Forelimb muscle (tissue), 1 donor: ENCODE measurements at regions not wholly inside any gene's neighbourhood (a gene's known extent, or its start where the extent isn't known, plus 50 kb on each side); places are given as distances from the start of the nearest gene placed in this dataset.
"Not testable (repeated sequence)": the region's sequence is repeated elsewhere in the genome, so short reads cannot be mapped to it uniquely, and the experiment has no call there.

ENCODE experiments used
- DNase-seq: peaks from one replicate; pipeline ENCODE4 v3.0.0-alpha.2; 2013; ENCODE audit warnings: low read depth

DNA sequence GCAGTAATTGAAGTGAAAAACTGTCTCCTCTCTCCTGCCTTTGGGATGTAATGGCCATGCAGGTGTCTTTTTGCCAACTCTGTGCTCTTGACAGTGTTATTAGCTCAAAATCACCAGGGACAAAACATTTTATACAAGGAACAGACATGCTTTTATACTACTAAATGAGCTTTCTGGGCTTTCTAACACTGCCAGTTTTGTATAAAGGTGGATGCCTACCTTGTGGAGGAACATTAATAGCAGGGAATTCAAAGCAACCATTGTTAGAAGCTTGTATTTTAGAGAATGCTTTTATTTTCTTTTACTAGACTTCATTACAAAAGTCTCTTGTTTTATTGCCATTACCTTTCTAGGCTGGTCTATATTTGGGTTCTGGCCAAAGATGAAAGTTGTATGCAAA is 54.7 kb upstream of the ARSJ start:
- no peak for DNase-seq

DNA sequence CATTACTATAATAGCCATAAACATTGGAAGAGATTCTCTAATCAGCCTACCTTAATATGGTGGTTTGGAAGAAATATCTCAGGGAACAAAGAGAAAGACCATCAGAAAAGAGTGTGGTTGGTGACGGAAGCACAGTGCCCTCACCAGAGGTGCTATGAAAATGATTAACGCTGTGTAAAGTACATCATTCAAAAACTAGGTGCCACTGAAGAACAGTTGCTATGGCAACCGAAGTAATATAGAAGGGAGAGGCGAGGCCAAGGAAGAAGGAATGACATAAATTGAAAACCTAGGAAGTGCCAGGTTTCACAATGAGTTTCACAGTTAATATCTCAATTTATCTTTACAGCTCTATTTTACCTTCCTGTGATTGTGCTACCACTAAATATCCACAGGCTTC is 57.0 kb upstream of the ARSJ start:
- DNase-seq: no peak

DNA sequence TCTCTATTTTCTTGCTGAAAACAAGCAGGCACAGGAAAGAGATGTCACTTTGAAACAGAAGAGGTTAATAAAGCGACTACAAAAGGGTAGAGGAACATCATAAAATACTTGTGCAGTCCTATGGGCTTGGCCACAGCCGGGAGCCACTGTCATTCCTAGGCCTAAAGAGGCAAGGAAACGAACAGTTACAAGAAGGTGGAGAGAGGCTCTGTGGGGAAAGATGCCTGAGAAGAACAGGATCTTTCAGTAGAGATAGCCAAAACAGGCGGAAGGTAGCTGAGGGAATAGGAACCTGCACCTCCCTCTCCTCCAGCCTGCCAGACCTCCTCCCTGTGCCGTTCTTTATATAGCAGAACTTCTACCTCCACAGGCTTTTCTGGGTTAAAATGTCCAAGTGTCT is 57.4 kb upstream of the ARSJ start:
- no peak for DNase-seq

DNA sequence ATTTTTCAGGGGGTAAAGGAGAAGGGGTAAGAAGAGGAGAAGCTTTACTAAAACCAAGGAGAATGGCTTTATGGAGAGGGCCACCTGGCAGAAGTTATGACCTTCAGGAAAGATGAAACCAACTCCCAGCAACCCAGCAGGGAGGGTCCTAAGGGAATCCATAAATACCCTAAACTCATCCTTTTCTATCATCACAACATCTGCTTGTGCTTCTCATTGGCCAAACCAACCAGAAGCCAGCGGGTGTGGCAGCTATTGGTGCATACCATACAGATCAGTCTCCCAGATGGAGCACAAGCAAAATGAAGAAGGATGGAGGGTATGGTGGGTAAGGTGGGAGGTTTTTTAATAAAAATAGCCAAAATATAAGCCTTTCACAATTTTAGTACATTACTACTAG is 58.5 kb upstream of the ARSJ start:
- DNase-seq: no peak

DNA sequence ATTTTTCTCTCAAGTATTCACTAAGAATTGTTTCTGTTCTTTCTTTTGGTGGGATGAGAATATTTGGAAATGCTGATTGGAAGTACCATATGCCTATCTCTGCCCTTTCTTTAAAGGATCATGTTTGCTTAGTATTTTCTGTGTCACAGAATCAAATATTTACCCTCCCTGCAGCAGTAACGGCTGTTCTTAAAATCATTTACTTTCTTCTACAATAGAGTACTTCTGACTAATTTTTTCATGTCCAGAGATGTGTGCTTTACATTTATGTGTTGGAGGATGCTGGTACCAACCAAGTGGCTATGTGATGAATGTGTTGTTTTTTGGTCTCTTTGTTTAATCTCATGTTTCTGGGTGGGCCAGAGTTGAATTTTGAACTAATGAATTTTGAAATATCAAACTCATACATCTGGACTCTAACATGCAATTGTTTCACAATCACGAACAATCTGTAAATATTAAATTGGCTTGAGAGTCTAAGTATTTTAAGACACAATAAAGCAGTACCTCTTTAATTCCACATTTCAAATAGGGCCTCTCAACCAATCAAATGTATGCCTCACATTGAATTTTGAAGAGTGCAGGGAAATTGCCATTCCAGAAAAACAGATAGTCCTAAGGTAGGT is 59.4 kb upstream of the ARSJ start:
- DNase-seq: no peak

DNA sequence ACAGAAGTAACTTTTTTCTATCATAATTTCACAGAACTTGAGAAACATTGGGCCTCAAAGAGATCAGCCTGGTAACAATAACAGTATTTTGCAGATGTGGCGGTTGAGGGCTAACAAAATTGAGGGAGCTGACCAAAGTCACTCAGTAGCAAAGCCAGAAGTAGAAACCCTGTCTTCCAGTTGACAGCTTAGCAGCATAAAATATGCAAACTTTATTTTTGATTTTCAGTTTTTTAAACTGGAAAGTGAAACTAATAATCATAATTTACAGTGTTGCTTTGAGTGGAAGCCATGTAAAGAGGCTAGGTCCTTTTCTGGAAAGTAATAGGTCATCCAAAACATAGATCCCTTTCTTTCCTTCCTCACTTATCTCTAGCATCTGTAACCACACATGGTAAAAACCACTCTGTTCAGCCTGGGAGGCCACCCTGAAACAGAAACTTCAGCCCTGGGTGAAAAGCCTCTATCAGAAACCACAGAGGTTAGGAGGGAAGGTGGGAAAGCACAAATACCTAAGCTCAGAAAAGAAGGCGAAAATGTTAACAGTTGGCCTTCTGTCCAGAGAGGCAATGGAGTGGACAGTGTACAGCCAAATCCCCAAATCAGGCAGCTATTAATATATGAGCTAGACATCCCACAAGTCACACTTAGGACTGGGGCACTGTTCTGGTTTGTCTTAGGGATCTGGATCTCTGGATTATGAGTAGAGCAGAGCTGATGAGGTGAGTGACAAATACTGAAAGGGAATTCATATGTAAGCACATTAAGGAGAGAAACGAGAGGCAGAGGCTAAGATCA is 61.1 kb upstream of the ARSJ start:
- no peak for DNase-seq

DNA sequence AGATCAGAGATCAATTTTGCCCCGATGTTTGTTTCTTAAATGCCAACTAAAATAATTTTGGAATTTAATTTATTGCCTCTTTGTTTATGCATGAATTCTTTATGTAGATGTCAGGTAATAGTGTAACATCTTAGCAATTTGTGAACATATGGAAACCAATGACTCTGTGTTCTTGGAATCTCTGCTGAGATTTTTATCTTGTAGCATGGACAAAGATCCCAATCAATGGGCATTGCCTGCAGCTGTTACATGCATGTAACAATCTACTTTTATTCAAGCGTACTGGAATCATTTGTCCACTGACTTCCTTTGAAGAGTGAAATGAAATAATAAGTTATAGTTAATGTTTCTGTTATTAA is 61.6 kb upstream of the ARSJ start:
- no peak for DNase-seq

DNA sequence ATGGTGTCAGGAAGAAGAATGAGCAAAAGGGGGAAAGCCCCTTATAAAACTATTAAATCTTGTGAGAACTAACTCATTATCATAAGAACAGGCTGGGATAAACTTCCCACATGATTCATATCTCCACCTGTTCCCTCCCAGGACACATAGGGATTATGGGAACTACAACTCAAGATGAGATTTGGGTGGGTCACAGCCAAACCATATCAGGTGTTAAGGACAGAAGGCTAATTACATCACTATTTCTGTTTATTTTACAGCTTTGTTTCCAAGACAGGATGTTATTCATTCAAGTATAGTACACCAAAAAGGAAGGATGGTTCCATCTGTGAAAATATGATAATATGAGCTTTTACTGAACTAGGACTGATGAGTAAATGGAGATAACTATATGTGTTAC is 63.7 kb upstream of the ARSJ start:
- no peak for DNase-seq

DNA sequence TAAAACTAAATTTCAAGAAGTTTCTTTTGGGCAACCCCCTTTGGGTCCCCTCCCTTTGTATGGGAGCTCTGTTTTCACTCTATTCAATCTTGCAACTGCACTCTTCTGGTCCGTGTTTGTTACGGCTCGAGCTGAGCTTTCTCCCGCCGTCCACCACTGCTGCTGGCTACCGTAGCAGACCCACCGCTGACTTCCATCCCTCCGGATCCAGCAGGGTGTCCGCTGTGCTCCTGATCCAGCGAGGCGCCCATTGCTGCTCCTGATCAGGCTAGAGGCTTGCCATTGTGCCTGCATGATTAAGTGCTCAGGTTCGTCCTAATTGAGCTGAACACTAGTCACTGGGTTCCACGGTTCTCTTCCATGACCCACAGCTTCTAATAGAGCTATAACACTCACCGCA is 64.9 kb upstream of the ARSJ start:
- not testable (repeated sequence) for DNase-seq

DNA sequence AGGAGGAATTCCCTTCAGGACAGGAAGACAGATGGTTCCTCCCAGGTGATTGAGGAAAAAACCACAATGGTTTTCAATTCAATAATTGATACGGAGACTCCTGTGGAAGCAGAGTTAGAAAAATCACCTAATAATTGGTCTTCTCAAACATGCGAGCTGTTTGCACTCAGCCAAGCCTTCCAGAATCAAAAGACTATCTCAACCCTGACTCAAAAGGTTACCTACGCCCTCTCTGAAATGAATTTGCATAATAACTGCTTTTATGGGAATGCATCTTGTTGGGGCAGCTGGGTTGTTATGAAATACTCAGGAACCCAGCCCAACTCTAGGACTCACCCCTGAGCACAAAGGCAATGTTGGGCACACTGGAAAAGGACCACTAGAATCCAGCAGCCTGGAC is 66.9 kb upstream of the ARSJ start:
- no peak for DNase-seq

DNA sequence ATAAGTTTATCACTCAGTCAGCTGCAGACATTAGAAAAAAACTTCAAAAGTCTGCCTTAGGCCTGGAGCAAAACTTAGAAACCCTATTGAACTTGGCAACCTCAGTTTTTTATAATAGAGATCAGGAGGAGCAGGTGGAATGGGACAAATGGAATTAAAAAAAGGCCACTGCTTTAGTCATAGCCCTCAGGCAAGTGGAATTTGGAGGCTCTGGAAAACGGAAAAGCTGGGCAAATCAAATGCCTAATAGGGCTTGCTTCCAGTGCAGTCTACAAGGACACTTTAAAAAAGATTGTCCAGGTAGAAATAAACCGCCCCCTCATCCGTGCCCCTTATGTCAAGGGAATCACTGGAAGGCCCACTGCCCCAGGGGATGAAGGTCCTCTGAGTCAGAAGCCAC is 68.7 kb upstream of the ARSJ start:
- not testable (repeated sequence) for DNase-seq

DNA sequence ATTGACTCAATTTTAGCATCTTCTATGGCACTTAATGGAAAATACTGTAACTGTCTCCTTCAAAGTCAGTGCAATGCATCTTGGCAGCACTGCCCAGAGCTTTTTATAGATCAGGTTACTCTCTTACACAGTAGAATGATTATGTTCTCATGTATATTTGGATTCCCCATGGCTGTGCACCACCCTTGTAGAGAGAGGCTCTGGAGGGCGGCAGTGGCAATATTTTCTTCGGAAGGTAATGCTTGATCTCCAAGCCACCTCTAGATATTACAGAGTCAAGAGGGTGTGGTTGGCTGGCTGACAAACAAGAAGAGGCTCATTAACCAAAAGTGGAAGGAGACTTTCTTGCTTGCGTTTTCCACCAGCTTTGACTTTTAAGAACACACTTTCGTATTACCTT is 72.8 kb upstream of the ARSJ start:
- no peak for DNase-seq

DNA sequence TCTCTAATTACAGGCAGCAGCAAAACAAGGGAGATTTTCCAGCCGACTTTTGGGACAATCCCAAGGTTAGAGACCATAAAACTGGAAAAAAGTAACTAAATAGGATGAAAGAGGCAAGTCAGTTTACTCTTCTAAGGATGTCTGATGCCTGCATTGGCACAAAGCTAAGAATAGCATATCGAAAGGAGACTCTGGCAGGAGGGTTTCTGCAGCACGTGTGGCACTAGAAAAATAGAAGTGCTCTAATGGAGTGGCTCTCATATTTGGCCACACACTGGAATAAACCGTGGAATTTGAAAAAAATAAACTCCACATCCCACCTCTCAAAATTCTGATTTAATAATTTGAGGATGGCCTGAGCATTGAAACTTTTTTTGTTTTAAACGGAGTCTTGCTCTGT is 77.2 kb upstream of the ARSJ start:
- no peak for DNase-seq

DNA sequence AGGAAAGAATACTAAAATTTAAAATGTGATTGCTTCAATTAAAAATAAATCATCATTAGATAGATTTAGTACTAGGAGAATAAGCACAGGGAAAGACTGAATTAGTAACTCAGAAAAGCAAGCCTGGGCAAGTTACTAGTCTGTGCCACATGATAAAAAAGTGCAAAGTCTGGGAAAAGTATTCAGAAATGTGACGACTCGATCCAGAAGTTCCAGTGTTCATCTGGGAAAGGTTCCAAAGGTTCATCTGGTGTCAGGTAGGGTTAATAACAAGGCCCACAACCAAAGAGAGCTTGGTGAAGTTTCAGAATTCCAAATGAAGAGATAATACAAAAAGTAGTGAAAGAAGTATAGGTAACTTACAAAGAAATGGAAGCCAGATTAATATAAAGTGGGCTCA is 78.3 kb upstream of the ARSJ start:
- no peak for DNase-seq

DNA sequence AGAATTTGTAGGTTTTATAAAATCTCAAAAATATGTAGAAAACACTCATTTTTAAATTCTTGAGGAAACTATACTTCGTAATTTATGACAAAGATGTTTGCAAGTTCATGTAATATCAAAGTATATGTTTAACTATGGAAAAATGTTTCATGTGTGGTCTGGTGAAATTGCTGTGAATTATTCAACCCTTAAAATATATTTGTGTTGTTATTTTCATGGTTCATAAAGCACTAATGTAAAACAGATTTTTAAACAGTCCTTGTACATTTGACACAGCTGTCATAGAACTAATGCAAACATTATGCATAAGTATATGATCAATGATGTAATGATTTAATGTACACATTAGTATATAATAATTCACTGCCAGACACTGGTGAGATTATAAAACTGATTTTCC is 83.1 kb upstream of the ARSJ start:
- no peak for DNase-seq

DNA sequence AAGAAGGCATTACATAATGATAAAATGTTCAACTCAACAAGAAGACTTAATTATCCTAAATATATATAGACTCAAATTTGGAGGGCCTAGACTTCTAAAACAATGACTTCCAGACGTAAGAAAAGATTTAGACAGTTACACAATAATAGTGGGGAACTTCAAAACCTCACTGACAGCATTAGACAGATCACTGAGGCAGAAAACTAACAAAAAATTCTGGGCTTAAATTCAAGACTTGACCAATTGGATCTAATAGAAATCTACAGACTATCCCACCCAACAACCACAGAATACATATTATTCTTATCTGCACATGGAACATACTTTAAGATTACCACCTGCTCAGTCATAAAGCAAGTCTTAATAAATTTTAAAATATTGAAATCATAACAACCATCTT is 93.3 kb upstream of the ARSJ start:
- no peak for DNase-seq

DNA sequence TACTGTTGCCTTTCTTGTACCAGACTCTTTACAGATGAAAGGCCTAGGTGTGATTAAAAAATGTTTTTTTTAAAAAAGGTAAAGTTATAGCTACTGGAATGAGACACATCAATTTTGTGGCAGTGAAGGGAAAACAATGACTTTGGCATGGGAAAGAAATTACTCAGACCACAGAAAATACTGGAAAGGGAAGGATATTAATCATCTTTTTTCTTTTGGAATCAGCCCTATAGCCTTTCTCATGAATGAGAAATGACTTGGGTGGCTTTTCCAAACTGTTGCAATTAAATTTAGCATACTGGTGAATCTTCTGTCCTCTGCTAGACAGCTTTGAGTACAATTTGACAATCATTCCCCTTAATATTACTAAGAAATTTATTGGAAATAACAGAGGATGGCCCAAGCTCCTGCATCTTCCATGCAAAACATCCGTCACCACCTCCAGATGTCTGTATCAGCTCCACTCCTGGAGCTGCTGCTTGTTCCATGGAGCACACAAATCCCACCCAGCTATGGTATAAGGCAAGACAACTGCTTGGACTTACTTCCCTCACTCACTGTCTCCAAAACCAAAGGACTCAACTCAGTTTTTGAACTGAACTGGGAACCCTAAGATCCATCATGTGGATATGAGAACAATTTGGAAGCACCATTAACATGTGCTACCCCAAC is 97.6 kb upstream of the ARSJ start:
- DNase-seq: no peak

DNA sequence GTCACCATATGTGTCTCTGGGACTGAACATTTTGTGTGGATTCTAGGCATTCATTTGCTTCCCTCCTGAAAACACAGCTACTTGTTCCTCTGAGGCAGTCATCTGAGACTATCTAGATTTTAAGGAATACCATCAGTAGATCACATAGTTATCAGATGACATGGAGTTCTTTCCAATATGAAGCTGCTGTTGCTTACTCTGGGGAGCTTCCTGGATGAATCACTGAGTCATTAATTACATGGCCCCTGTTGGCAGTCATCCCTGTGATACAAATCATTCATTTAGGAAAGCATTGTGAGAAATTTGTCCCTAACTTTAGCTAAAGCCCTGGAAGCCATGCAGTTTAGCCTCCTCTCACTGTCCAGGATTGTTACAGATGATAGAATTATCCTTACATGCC is 98.2 kb upstream of the ARSJ start:
- DNase-seq: no peak

DNA sequence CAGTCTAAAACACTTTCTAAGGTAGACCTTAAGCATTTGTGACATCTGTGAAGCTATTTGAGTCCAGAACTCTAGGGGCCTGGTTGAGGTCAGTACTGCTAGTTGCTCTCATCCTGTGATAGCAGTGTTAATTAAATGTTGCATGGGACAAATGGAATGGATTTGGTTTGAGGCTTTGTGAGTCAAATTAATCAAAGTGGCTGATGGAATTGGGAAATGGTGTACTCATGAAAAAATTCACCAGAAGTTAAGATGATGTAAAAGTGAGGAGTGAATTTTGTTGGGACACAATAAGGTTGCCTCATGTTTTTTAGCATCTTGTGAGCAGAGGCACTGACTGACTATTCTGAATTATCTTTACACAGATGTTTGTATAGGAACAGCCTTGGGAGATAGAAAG is 99.2 kb upstream of the ARSJ start:
- no peak for DNase-seq

DNA sequence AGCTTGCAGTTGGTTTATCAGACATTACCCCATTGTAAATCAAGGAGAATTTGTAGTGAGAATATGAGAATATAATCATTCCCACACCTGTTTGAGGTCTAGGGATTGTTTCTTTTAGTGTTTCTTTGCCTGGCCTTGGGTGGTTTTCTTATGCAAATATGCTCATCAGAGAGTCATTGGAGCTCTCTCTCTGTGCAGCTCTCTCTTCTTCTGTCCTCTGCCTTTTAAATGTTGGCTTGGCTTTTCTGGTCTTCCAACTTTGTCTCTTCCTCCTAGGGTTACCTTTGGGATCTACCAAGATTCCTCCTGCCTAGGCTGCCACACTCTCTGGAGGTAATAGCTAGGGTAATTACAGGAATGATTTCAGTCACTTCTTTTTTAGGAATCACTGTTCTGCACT is 102.3 kb upstream of the ARSJ start:
- DNase-seq: no peak

DNA sequence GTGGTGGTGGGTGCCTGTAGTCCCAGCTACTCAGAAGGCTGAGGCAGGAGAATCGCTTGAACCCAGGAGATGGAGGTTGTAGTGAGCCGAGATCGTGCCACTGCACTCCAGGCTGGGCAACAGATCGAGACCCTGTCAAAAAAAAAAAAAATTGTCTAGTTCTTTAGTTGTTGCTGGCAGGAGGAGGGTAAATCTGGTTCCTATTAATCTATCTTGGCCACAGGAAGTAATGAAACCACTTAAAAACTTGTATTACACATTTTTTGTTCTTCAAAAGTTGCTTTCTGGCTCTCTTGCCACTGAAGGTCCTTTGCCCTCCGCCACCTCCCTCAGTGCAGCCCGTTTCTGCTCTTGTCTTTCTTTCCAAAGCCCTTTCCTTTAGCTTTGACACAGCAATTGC is 102.9 kb upstream of the ARSJ start:
- no peak for DNase-seq

DNA sequence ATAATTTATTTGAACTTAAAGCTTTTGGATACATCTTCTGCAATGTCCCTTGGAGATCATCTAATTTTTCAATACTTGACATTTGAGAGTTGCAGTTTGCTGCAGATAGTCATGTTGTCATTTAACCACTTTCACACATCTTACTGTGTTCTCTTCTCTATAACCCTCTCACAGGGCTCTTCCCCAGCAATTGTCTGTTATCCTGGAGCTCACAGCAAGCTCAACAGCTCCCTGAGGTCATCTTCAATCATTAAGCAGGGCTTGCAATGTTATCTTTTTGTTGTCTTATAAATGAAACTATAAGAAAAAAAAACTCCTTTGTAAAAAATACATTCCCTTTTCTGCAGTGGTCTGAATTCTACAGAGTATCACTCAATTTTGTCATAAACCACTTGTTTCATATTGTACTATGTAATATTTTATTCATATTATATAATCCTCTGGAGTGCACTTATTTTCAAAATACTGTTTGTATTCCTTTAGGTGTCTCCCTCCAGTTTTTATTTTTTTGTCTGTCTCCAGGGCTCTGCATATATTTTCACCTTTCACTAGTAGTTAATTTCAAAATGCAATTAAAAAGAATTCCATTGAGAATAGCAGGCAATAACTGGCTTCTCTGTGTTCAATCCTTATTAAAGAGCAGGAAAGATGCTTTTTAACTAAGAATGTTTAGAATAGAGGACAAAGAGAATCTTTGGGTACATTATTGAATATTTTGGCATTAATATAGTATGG is 106.3 kb upstream of the ARSJ start:
- DNase-seq: no peak
